MM.1S (cell line): ENCODE measurements at regions not wholly inside any gene's neighbourhood (a gene's known extent, or its start where the extent isn't known, plus 50 kb on each side); places are given as distances from the start of the nearest gene placed in this dataset.

Source experiments
- DNase-seq: peaks from one replicate; pipeline ENCODE4 v3.0.0-alpha.2; 2015
- H2AFZ ChIP-seq: fragments of 300-600 bp; sonication (generic); 2 replicates; pipeline ENCODE4 v1.6.0; 2016; ENCODE audit warnings: antibody characterized with exemption, low read length
- H3F3A ChIP-seq: fragments of 300-600 bp; sonication (generic); 2 replicates; pipeline ENCODE4 v1.6.1; 2016; ENCODE audit warnings: mild to moderate bottlenecking, antibody characterized with exemption, low read length, moderate library complexity, mixed read lengths; ENCODE audit not compliant: insufficient read depth
- H3K27ac ChIP-seq: fragments of 300-600 bp; sonication (generic); 2 replicates; pipeline ENCODE4 v1.5.1; 2016; ENCODE audit warnings: mild to moderate bottlenecking, low read length
- H3K27me3 ChIP-seq: fragments of 300-600 bp; sonication (generic); replicated peaks from 2 replicates; pipeline ENCODE4 v1.6.0; 2016; ENCODE audit warnings: low read length; ENCODE audit not compliant: insufficient read depth
- H3K36me3 ChIP-seq: fragments of 300-600 bp; sonication (generic); replicated peaks from 2 replicates; pipeline ENCODE4 v1.6.1; 2016; ENCODE audit warnings: mild to moderate bottlenecking, low read length, mixed read lengths; ENCODE audit not compliant: insufficient read depth
- H3K4me1 ChIP-seq: fragments of 300-600 bp; sonication (generic); 2 replicates; pipeline ENCODE4 v1.6.1; 2016; ENCODE audit warnings: low read length, mixed read lengths
- H3K4me2 ChIP-seq: fragments of 300-600 bp; sonication (generic); 2 replicates; pipeline ENCODE4 v1.6.0; 2016; ENCODE audit warnings: low read depth, low read length
- H3K4me3 ChIP-seq: fragments of 300-600 bp; sonication (generic); 2 replicates; pipeline ENCODE4 v1.5.1; 2016; ENCODE audit warnings: low read length, mixed read lengths
- H3K79me2 ChIP-seq: fragments of 300-600 bp; sonication (generic); 2 replicates; pipeline ENCODE4 v1.6.1; 2016; ENCODE audit warnings: mixed run types, low read length, mixed read lengths
- H3K9ac ChIP-seq: fragments of 300-600 bp; sonication (generic); 2 replicates; pipeline ENCODE4 v1.6.1; 2016; ENCODE audit warnings: low read length, mixed read lengths
- H3K9me2 ChIP-seq: fragments of 300-600 bp; sonication (generic); replicated peaks from 2 replicates; pipeline ENCODE4 v1.6.1; 2016; ENCODE audit warnings: mild to moderate bottlenecking, low read length, mixed read lengths; ENCODE audit not compliant: insufficient read depth
- H3K9me3 ChIP-seq: fragments of 300-600 bp; sonication (generic); replicated peaks from 2 replicates; pipeline ENCODE4 v1.6.1; 2016; ENCODE audit warnings: mild to moderate bottlenecking, low read length, mixed read lengths; ENCODE audit not compliant: insufficient read depth
- H4K20me1 ChIP-seq: fragments of 300-600 bp; sonication (generic); 2 replicates; pipeline ENCODE4 v1.6.1; 2016; ENCODE audit warnings: mild to moderate bottlenecking, low read length, moderate library complexity, mixed read lengths; ENCODE audit not compliant: insufficient read depth
- CTCF ChIP-seq: fragments of 300-600 bp; sonication (generic); IDR thresholded peaks from 2 replicates; pipeline ENCODE4 v1.5.1; 2016; ENCODE audit warnings: antibody characterized with exemption, low read length, mixed read lengths
- EZH2 ChIP-seq: fragments of 300-600 bp; sonication (generic); optimal IDR thresholded peaks from 2 replicates; pipeline ENCODE3; 2017; ENCODE audit warnings: low read depth, mild to moderate bottlenecking, antibody characterized with exemption, low read length, mixed read lengths
- EZH2phosphoT487 ChIP-seq: fragments of 300-600 bp; sonication (generic); IDR thresholded peaks from 2 replicates; pipeline ENCODE4 v1.6.1; 2018; ENCODE audit warnings: antibody characterized with exemption, low read length

- Histone ChIP-seq H3F3A (no peaks in the 10 kb centered on the region), H3K9ac (no peak overlapping the region), H3K4me3 (no peak overlapping the region), H3K27me3 (no peaks in the 10 kb centered on the region), H3K9me2 (no peaks in the 10 kb centered on the region), H3K4me1 (no peaks in the 10 kb centered on the region), H3K4me2 (no peak overlapping the region), H3K9me3 (no peaks in the 10 kb centered on the region), H3K79me2 (no peaks in the 10 kb centered on the region), H4K20me1 (no peaks in the 10 kb centered on the region), H3K27ac (no peak overlapping the region), H2AFZ (no peak overlapping the region), H3K36me3 (no peaks in the 10 kb centered on the region)
- no peak for DNase-seq
- TF ChIP-seq CTCF: no peak
- no peak for TF ChIP-seq EZH2
- TF ChIP-seq EZH2phosphoT487: no peak
These were observed 120.2 kb upstream of the RFLNA start for GRCh38 chr12:124174451-124175348.

GRCh38 chr12:124175704-124176103 lies 119.2 kb upstream of the RFLNA start:
- Histone ChIP-seq H3K4me3 (no peak overlapping the region), H3K9me2 (no peaks in the 10 kb centered on the region), H3K9ac (no peak overlapping the region), H3K36me3 (no peaks in the 10 kb centered on the region), H3K4me2 (no peak overlapping the region), H3K9me3 (no peaks in the 10 kb centered on the region), H4K20me1 (no peaks in the 10 kb centered on the region), H3K27ac (no peak overlapping the region), H3F3A (no peaks in the 10 kb centered on the region), H2AFZ (no peak overlapping the region), H3K79me2 (no peaks in the 10 kb centered on the region), H3K4me1 (no peaks in the 10 kb centered on the region), H3K27me3 (no peaks in the 10 kb centered on the region)
- DNase-seq: no peak
- TF ChIP-seq EZH2: no peak
- no peak for TF ChIP-seq CTCF
- TF ChIP-seq EZH2phosphoT487: no peak

- no peak overlapping the region for H3K9ac ChIP-seq
- H3K9me3 ChIP-seq: no peaks in the 10 kb centered on the region
- no peaks in the 10 kb centered on the region for H3K79me2 ChIP-seq
- H2AFZ ChIP-seq: no peak overlapping the region
- no peak overlapping the region for H3K4me2 ChIP-seq
- H3K27me3 ChIP-seq: no peaks in the 10 kb centered on the region
- no peak overlapping the region for H3K27ac ChIP-seq
- H3K4me1 ChIP-seq: no peaks in the 10 kb centered on the region
- H3K36me3 ChIP-seq: no peaks in the 10 kb centered on the region
- DNase-seq: no peak
- no peaks in the 10 kb centered on the region for H3K9me2 ChIP-seq
- no peaks in the 10 kb centered on the region for H4K20me1 ChIP-seq
- H3K4me3 ChIP-seq: no peak overlapping the region
- TF ChIP-seq EZH2: no peak
- no peaks in the 10 kb centered on the region for H3F3A ChIP-seq
These were observed 117.5 kb upstream of the RFLNA start for GRCh38 chr12:124177276-124177950.

- H2AFZ ChIP-seq: no peak overlapping the region
- no peaks in the 10 kb centered on the region for H4K20me1 ChIP-seq
- no peak overlapping the region for H3K4me2 ChIP-seq
- H3K79me2 ChIP-seq: no peaks in the 10 kb centered on the region
- H3K27ac ChIP-seq: no peak overlapping the region
- H3K27me3 ChIP-seq: no peaks in the 10 kb centered on the region
- no peak for TF ChIP-seq CTCF
- H3K9me3 ChIP-seq: no peaks in the 10 kb centered on the region
- H3K4me1 ChIP-seq: no peaks in the 10 kb centered on the region
- H3K4me3 ChIP-seq: no peak overlapping the region
- no peak overlapping the region for H3K9ac ChIP-seq
- no peak for DNase-seq
- H3K36me3 ChIP-seq: no peaks in the 10 kb centered on the region
- H3K9me2 ChIP-seq: no peaks in the 10 kb centered on the region
- no peaks in the 10 kb centered on the region for H3F3A ChIP-seq
These were observed 117.0 kb upstream of the RFLNA start for GRCh38 chr12:124177951-124178316.
